ENCODE measurements at regions not wholly inside any gene's neighbourhood (a gene's known extent, or its start where the extent isn't known, plus 50 kb on each side); places are given as distances from the start of the nearest gene placed in this dataset.
A peak's percentile ranks its signal among the peaks of the same experiment; 100 is the strongest.
"Not testable (repeated sequence)": the region's sequence is repeated elsewhere in the genome, so short reads cannot be mapped to it uniquely, and the experiment has no call there.

DNA sequence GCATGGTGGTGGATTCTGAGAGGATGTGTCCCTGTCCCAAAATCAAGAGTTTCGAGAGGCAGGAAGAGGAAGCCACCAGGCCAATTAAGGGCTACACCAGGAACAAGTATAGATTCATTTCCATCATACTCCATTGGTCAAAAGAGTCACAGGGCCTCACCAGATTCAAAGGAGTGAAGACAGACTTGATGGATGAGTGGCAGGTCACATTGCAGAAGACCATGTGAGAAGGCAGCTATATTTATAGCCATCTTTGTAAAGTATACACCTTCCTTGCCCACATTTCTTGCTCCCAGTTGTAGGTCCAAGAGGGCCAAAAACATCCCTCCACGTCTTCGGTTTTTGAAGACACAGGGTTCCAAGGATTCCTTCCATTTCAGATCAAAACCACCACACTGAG, 406.0 kb downstream of the BCOR start:
- no peak for ATAC-seq
- TF ChIP-seq, protein P1, sequence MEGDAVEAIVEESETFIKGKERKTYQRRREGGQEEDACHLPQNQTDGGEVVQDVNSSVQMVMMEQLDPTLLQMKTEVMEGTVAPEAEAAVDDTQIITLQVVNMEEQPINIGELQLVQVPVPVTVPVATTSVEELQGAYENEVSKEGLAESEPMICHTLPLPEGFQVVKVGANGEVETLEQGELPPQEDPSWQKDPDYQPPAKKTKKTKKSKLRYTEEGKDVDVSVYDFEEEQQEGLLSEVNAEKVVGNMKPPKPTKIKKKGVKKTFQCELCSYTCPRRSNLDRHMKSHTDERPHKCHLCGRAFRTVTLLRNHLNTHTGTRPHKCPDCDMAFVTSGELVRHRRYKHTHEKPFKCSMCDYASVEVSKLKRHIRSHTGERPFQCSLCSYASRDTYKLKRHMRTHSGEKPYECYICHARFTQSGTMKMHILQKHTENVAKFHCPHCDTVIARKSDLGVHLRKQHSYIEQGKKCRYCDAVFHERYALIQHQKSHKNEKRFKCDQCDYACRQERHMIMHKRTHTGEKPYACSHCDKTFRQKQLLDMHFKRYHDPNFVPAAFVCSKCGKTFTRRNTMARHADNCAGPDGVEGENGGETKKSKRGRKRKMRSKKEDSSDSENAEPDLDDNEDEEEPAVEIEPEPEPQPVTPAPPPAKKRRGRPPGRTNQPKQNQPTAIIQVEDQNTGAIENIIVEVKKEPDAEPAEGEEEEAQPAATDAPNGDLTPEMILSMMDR (IDR thresholded peaks at IDR 0.05), result no peak
- Histone ChIP-seq H3K27ac (no peak overlapping the region), H3K4me3 (no peak overlapping the region), H3K4me1 (no peaks in the 10 kb centered on the region), H3K36me3 (no peaks in the 10 kb centered on the region), H3K27me3 (peaks cover 0 to 11% (median 3%) of the 10 kb centered on the region in 4 donors), H3K9me3 (no peaks in the 10 kb centered on the region)
- WGBS, 2 donors, result 75 to 85% methylated on average over 3 of the region's 3 CpGs
- no peak for FAIRE-seq
- no peak for DNase-seq
- intact Hi-C loops (cut with DNase I), result no loop called here

DNA sequence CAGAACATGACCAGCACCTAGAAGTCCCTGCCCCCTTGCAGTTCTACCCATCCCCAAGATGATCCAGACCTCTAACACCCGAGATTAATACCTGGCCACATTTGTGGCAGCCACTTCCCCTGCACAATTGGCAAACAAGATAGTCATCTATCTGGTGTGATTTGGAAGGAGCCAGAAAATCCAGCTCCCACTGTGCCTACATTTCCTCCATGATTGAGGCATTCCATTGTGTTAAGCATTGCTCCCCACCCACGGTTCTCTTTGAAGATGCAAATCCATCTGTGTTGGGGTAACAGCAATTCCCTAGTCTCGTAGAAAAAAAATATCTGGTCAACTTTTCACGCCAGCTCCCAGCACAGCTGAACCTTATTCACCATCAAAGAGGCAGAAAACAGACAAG, 405.0 kb downstream of the BCOR start:
- no peak for FAIRE-seq
- TF ChIP-seq, protein P1 (IDR thresholded peaks at IDR 0.05), result no peak
- ATAC-seq, result no peak

DNA sequence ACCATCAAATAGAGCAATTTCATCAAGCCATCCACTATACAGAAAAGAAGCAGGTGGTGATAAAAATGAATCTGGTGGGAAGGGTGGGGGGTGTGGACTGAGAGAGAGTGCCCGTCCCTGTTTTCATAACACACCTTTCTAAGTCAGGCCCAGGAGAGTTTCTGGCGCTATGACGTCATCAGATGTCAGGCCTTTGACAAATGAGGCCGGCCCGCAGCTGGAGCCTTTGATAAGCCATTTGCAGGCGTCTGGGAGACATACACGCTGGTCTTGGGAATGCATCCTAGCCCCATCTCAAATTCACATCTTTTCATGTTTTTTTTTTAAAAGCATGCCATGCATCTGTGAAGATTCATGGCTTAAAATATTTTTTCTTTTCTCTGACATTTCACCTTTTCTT, 404.5 kb downstream of the BCOR start:
- TF ChIP-seq, protein P1 (IDR thresholded peaks at IDR 0.05), result no peak

More for the DNA sequence above, 405.0 kb downstream of the BCOR start:
- H3K4me1 ChIP-seq, result no peaks in the 10 kb centered on the region
- no peaks in the 10 kb centered on the region for H3K9me3 ChIP-seq
- H3K27me3 ChIP-seq, result peaks cover 0 to 11% (median 3%) of the 10 kb centered on the region in 4 donors
- WGBS, 2 donors, result 52 to 57% methylated on average over 4 of the region's 4 CpGs
- H3K36me3 ChIP-seq, result no peaks in the 10 kb centered on the region
- H3K4me3 ChIP-seq, result no peak overlapping the region
- intact Hi-C loops (cut with DNase I), result no loop called here
- DNase-seq, result no peak
- no peak overlapping the region for H3K27ac ChIP-seq

DNA sequence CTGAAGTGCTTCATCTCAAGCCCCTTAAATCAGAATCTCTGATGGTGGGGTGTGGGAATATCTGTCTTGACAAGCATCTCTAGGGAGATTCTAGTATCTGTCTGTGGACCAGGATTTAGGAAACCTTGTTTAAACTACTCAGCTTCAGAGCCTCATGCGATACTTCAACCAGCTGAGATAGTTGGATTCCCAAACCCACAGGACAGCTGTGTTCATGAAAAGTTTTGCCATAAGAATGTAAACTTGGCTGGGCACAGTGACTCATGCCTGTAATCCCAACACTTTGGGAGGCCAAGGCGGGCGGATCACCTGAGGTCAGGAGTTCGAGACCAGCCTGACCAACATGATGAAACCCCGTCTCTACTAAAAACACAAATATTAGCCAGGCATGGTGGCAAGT, 395.1 kb downstream of the BCOR start:
- intact Hi-C loops (cut with DNase I); H3K27ac ChIP-seq; H3K4me3 ChIP-seq; H3K36me3 ChIP-seq; FAIRE-seq; DNase-seq; H3K4me1 ChIP-seq; H3K9me3 ChIP-seq; H3K27me3 ChIP-seq; ATAC-seq: not testable (repeated sequence)
- 89 to 93% methylated on average over 5 of the region's 5 CpGs for WGBS, 2 donors

More for the DNA sequence above, 404.5 kb downstream of the BCOR start:
- WGBS, 2 donors, result 12 to 14% methylated on average over 7 of the region's 7 CpGs
- intact Hi-C loops (cut with DNase I), result no loop called here
- Histone ChIP-seq H3K27me3 (peaks cover 0 to 7% (median 2%) of the 10 kb centered on the region in 4 donors), H3K9me3 (no peaks in the 10 kb centered on the region), H3K4me1 (no peaks in the 10 kb centered on the region), H3K27ac (no peak overlapping the region), H3K36me3 (no peaks in the 10 kb centered on the region), H3K4me3 (no peak overlapping the region)
- ATAC-seq (peak in 2 of 4 donors; percentile 14 to 28), DNase-seq (peak in 4 of 6 donors; percentile 16 to 36 (median 30)), FAIRE-seq (no peak)

DNA sequence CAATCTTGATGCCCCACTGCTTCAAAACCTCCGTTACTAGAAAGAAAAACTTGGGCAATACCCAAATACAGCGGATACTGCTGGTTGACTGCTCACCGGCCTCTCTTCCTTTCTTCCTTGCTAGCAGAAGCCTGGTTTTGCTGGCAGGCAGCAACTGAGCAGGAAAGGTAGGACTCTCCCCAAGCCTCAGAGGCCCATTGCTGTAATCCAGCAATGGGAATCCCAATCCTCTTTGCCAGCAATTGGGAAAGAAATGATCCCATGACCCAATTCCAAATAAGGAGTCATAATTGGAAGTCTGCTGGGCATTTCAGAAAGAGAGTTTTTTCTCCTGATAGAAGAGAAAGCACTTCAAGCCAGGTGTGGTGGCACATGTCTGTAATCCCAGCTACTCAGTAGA, 394.5 kb downstream of the BCOR start:
- FAIRE-seq, result no peak
- WGBS, 2 donors, result 81 to 97% methylated on average over 3 of the region's 3 CpGs
- intact Hi-C loops (cut with DNase I), result no loop called here
- no peak for DNase-seq
- H3K36me3 ChIP-seq, result no peaks in the 10 kb centered on the region
- H3K27ac ChIP-seq, result no peak overlapping the region
- no peak overlapping the region for H3K4me3 ChIP-seq
- H3K9me3 ChIP-seq, result no peaks in the 10 kb centered on the region
- TF ChIP-seq, protein P1 (IDR thresholded peaks at IDR 0.05), result no peak
- H3K27me3 ChIP-seq, result no peaks in the 10 kb centered on the region
- no peaks in the 10 kb centered on the region for H3K4me1 ChIP-seq
- no peak for ATAC-seq
